ENCODE measurements at regions not wholly inside any gene's neighbourhood (a gene's known extent, or its start where the extent isn't known, plus 50 kb on each side); places are given as distances from the start of the nearest gene placed in this dataset.

DNA sequence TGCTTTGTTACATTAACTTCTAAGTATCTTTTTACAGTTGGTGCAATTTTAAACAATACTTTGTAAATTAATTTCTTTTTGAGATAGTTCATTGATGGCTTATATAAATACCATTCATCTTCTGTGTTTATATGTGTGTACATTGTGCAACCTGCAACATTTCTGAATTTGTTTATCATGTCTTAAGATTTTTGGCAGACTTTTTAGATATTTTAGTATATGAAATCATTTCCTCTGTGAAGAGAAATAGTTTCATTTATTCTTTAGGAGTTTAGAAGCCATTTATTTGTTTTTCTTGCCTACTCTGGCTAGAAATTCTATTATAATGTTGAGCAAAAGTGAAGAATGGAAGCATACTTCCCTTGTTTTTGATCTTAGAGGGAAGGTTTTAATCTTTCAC lies 337.8 kb upstream of the DSEL start:
- no peaks in the 10 kb centered on the region for H3K27me3 Mint-ChIP-seq
- ChIA-PET POLR2A (ENCODE audit: partially characterized antibody) (no interaction called here), CTCF (ENCODE audit: partially characterized antibody) (no interaction called here)
- no peak overlapping the region for H3K4me3 Mint-ChIP-seq
- Histone ChIP-seq H3K4me1 (ENCODE audit: insufficient read depth, low read length) (no peaks in the 10 kb centered on the region), H3K4me3 (ENCODE audit: low read length in 2 of 2) (no peak overlapping the region), H3K27ac (ENCODE audit: low read depth, low read length) (no peak overlapping the region), H3K27me3 (ENCODE audit: insufficient read depth, low read length) (no peaks in the 10 kb centered on the region), H3K36me3 (ENCODE audit: insufficient read depth, low read length) (no peaks in the 10 kb centered on the region), H3K9me3 (ENCODE audit: control insufficient read depth in 1 of 2, low read length in 2 of 2) (no peaks in the 10 kb centered on the region)
- no peaks in the 10 kb centered on the region for H3K9me3 Mint-ChIP-seq
- intact Hi-C loops (cut with micrococcal nuclease), result no loop called here
- no peaks in the 10 kb centered on the region for H3K4me1 Mint-ChIP-seq
- H3K27ac Mint-ChIP-seq, result no peak overlapping the region
- H3K36me3 Mint-ChIP-seq, result no peaks in the 10 kb centered on the region
- no peak for DNase-seq

DNA sequence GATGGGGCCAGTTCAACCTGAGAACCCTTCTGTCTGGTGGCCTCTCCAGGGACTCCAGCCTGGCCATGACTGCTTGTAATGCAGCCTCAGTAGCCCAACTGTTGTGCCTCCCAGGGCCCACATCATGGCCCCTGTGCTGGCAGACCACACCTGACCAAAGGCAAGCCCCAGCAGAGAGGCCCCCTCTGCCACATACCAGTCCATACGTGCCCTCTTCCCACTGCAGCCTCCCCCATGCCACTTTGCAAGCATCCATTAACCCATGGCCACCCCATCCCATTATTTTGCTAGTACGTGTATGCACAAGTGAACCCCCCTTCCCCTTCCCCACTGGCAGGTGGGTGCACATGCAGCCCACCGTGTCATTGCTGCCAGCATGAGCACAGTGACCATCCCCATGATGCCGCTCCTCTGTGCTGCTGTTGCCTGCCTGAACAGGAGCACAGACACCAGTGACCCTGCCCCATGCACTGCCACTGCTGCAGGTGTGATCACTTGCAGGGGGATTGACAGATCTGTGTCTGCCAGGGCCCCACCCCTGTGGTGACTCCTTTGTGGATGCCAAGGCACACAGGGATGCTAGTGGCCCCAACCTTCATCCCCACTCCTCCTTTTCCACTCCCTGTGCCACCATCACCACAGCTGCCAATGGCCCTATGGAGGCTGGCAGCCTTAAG lies 330.0 kb upstream of the DSEL start:
- no peak overlapping the region for H3K27ac Mint-ChIP-seq
- H3K4me1 Mint-ChIP-seq, result no peaks in the 10 kb centered on the region
- Histone ChIP-seq H3K4me1 (ENCODE audit: insufficient read depth, low read length) (no peaks in the 10 kb centered on the region), H3K4me3 (ENCODE audit: low read length in 2 of 2) (no peak overlapping the region), H3K27me3 (ENCODE audit: insufficient read depth, low read length) (no peaks in the 10 kb centered on the region), H3K9me3 (ENCODE audit: control insufficient read depth in 1 of 2, low read length in 2 of 2) (no peaks in the 10 kb centered on the region), H3K36me3 (ENCODE audit: insufficient read depth, low read length) (no peaks in the 10 kb centered on the region), H3K27ac (ENCODE audit: low read depth, low read length) (no peak overlapping the region)
- H3K9me3 Mint-ChIP-seq, result peaks cover 0 to 1% (median 0%) of the 10 kb centered on the region in 8 donors
- H3K36me3 Mint-ChIP-seq, result no peaks in the 10 kb centered on the region
- H3K4me3 Mint-ChIP-seq, result no peak overlapping the region
- DNase-seq, result no peak
- no peaks in the 10 kb centered on the region for H3K27me3 Mint-ChIP-seq
- CTCF ChIA-PET (ENCODE audit: partially characterized antibody), result no interaction called here
- intact Hi-C loops (cut with micrococcal nuclease), result no loop called here
- POLR2A ChIA-PET (ENCODE audit: partially characterized antibody), result no interaction called here

DNA sequence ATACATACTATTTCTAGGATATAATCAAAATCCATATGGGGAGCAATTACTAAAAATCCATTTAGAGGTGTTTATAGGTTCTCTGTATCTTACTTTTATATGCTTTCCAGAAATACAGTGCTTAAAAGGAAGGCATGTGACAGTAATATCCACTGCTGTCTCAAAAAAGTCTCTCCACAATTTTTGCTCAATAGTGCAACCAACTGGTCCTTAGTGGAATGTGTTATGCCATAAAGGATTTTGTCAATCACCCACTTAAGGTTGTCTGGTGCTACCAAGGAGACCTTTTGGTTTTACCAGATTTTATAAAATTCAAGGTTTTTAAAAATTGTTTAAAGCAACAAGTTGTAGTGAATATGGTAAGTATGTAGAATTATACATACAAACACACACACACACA lies 328.5 kb upstream of the DSEL start:
- POLR2A ChIA-PET (ENCODE audit: partially characterized antibody), result no interaction called here

DNA sequence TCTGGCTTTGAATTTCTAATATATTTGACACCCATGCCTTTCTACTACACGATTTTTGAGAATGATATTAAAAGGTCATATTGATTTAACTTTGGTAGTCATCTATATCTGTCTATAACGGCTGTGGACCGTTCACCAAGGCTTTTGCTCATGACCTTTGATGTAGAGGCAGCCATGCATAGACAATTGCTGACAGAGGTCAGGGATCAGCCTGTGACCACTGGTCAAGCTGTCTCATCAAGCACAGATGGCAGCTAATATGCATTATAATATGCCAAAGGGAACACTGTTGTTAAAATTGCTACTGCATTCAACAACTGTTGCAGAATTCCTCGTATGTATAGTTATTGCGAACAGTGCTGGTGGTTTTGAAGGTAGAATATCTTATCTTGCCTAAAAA lies 323.9 kb upstream of the DSEL start:
- Histone ChIP-seq H3K27me3 (ENCODE audit: insufficient read depth, low read length) (no peaks in the 10 kb centered on the region), H3K27ac (ENCODE audit: low read depth, low read length) (no peak overlapping the region), H3K36me3 (ENCODE audit: insufficient read depth, low read length) (no peaks in the 10 kb centered on the region), H3K4me1 (ENCODE audit: insufficient read depth, low read length) (no peaks in the 10 kb centered on the region), H3K9me3 (ENCODE audit: control insufficient read depth in 1 of 2, low read length in 2 of 2) (no peaks in the 10 kb centered on the region), H3K4me3 (ENCODE audit: low read length in 2 of 2) (no peak overlapping the region)
- H3K9me3 Mint-ChIP-seq, result no peaks in the 10 kb centered on the region
- H3K36me3 Mint-ChIP-seq, result no peaks in the 10 kb centered on the region
- no peak overlapping the region for H3K4me3 Mint-ChIP-seq
- no peak for DNase-seq
- no peaks in the 10 kb centered on the region for H3K4me1 Mint-ChIP-seq
- ChIA-PET CTCF (ENCODE audit: partially characterized antibody) (no interaction called here), POLR2A (ENCODE audit: partially characterized antibody) (no interaction called here)
- no peak overlapping the region for H3K27ac Mint-ChIP-seq
- no peaks in the 10 kb centered on the region for H3K27me3 Mint-ChIP-seq
- intact Hi-C loops (cut with micrococcal nuclease), result no loop called here

More for the DNA sequence above, 328.5 kb upstream of the DSEL start:
- intact Hi-C loops (cut with micrococcal nuclease), result no loop called here
- no peaks in the 10 kb centered on the region for H3K27me3 Mint-ChIP-seq
- DNase-seq, result no peak
- H3K4me1 ChIP-seq (ENCODE audit: insufficient read depth, low read length), result no peaks in the 10 kb centered on the region
- H3K27me3 ChIP-seq (ENCODE audit: insufficient read depth, low read length), result no peaks in the 10 kb centered on the region
- no peak overlapping the region for H3K4me3 Mint-ChIP-seq
- H3K9me3 Mint-ChIP-seq, result peaks cover 0 to 1% (median 0%) of the 10 kb centered on the region in 8 donors
- no peak overlapping the region for H3K4me3 ChIP-seq (ENCODE audit: low read length in 2 of 2)
- no peak overlapping the region for H3K27ac Mint-ChIP-seq
- H3K36me3 ChIP-seq (ENCODE audit: insufficient read depth, low read length), result no peaks in the 10 kb centered on the region
- no peaks in the 10 kb centered on the region for H3K9me3 ChIP-seq (ENCODE audit: control insufficient read depth in 1 of 2, low read length in 2 of 2)
- no peaks in the 10 kb centered on the region for H3K4me1 Mint-ChIP-seq
- H3K36me3 Mint-ChIP-seq, result no peaks in the 10 kb centered on the region
- no peak overlapping the region for H3K27ac ChIP-seq (ENCODE audit: low read depth, low read length)
- CTCF ChIA-PET (ENCODE audit: partially characterized antibody), result no interaction called here

DNA sequence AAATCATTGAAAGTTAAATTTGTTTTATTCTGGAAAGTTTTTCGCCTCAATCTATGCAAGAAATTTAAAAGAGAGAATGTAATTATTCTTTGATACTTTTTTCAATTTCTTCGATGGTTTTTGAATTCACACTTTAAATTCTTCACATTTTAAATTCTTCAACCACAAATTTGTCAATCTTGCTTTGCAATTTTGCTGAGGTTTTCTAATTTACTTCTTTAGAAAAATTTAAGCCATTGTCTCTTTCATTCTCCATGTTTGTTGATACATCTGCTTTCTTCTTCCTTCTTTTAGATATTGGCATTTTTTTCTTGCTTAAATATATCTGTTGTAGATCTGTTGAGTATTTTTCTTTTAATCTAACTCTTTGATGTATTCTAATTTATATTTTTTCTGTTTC lies 301.9 kb upstream of the DSEL start:
- H3K9me3 Mint-ChIP-seq, result peaks cover 0 to 3% (median 0%) of the 10 kb centered on the region in 8 donors
- Histone ChIP-seq H3K9me3 (ENCODE audit: control insufficient read depth in 1 of 2, low read length in 2 of 2) (no peaks in the 10 kb centered on the region), H3K27me3 (ENCODE audit: insufficient read depth, low read length) (no peaks in the 10 kb centered on the region), H3K4me1 (ENCODE audit: insufficient read depth, low read length) (no peaks in the 10 kb centered on the region), H3K4me3 (ENCODE audit: low read length in 2 of 2) (no peak overlapping the region), H3K36me3 (ENCODE audit: insufficient read depth, low read length) (no peaks in the 10 kb centered on the region), H3K27ac (ENCODE audit: low read depth, low read length) (no peak overlapping the region)
- no peaks in the 10 kb centered on the region for H3K4me1 Mint-ChIP-seq
- no peak overlapping the region for H3K27ac Mint-ChIP-seq
- no peak overlapping the region for H3K4me3 Mint-ChIP-seq
- H3K27me3 Mint-ChIP-seq, result no peaks in the 10 kb centered on the region
- ChIA-PET CTCF (ENCODE audit: partially characterized antibody) (no interaction called here), POLR2A (ENCODE audit: partially characterized antibody) (no interaction called here)
- no peaks in the 10 kb centered on the region for H3K36me3 Mint-ChIP-seq
- intact Hi-C loops (cut with micrococcal nuclease), result no loop called here
- no peak for DNase-seq

DNA sequence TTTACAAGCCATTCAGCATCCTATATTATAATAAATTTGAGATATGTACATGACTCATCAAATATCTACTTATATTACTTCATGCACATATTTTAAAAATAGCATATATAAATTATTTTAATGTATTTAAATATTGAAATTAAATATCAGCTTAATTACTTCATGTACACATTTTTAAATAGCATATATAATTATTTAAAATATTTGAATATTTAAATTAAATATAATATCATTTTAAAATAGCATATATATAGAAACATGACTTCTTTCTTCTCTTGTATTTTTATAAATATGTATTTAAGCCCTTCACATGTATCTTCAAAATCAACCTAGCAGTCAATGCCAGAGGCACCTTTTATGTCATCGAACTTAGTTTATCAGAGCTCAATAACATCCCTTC lies 298.8 kb upstream of the DSEL start:
- intact Hi-C loops (cut with micrococcal nuclease), result no loop called here
- Histone ChIP-seq H3K36me3 (ENCODE audit: insufficient read depth, low read length) (no peaks in the 10 kb centered on the region), H3K27me3 (ENCODE audit: insufficient read depth, low read length) (no peaks in the 10 kb centered on the region), H3K9me3 (ENCODE audit: control insufficient read depth in 1 of 2, low read length in 2 of 2) (no peaks in the 10 kb centered on the region), H3K4me3 (ENCODE audit: low read length in 2 of 2) (no peak overlapping the region), H3K4me1 (ENCODE audit: insufficient read depth, low read length) (no peaks in the 10 kb centered on the region), H3K27ac (ENCODE audit: low read depth, low read length) (no peak overlapping the region)
- Mint-ChIP-seq H3K27ac (no peak overlapping the region), H3K9me3 (peaks cover 0 to under 1% (median 0%) of the 10 kb centered on the region in 8 donors), H3K27me3 (no peaks in the 10 kb centered on the region), H3K36me3 (no peaks in the 10 kb centered on the region), H3K4me1 (no peaks in the 10 kb centered on the region), H3K4me3 (no peak overlapping the region)
- CTCF ChIA-PET (ENCODE audit: partially characterized antibody), result no interaction called here
- no peak for DNase-seq
- POLR2A ChIA-PET (ENCODE audit: partially characterized antibody), result no interaction called here

- CTCF ChIA-PET (ENCODE audit: partially characterized antibody), result no interaction called here
- Mint-ChIP-seq H3K4me3 (no peak overlapping the region), H3K27me3 (no peaks in the 10 kb centered on the region), H3K27ac (no peak overlapping the region), H3K36me3 (no peaks in the 10 kb centered on the region), H3K4me1 (no peaks in the 10 kb centered on the region), H3K9me3 (no peaks in the 10 kb centered on the region)
- POLR2A ChIA-PET (ENCODE audit: partially characterized antibody), result no interaction called here
- intact Hi-C loops (cut with micrococcal nuclease), result no loop called here
- no peak for DNase-seq
- Histone ChIP-seq H3K27ac (ENCODE audit: low read depth, low read length) (no peak overlapping the region), H3K36me3 (ENCODE audit: insufficient read depth, low read length) (no peaks in the 10 kb centered on the region), H3K9me3 (ENCODE audit: control insufficient read depth in 1 of 2, low read length in 2 of 2) (no peaks in the 10 kb centered on the region), H3K4me1 (ENCODE audit: insufficient read depth, low read length) (no peaks in the 10 kb centered on the region), H3K4me3 (ENCODE audit: low read length in 2 of 2) (no peak overlapping the region), H3K27me3 (ENCODE audit: insufficient read depth, low read length) (no peaks in the 10 kb centered on the region)
Measured at GRCh38 chr18:67813380-67814028, 297.0 kb upstream of the DSEL start.

Measured in CD4-positive, alpha-beta memory T cell (primary cell).